ENCODE measurements at regions not wholly inside any gene's neighbourhood (a gene's known extent, or its start where the extent isn't known, plus 50 kb on each side); places are given as distances from the start of the nearest gene placed in this dataset.
"Not testable (repeated sequence)": the region's sequence is repeated elsewhere in the genome, so short reads cannot be mapped to it uniquely, and the experiment has no call there.

DNA sequence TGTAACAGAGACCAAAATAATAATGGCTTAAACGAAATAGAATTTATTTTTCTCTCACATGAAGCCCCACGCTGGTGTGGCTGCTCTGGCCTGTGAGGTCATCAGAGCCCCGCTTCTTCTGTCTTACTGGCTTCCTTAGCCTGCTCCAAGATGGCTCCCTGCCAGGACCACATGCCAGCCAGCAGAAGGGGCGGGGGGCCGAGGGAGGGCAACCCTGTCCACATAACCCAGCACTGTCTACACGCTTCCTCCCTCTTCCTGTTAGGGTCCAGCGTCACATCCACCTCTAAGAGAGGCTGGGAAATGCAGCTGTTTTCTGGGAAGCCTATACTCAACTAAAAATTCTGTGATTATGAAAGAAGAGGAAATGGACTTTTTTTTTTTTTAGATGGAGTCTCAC is 107.9 kb upstream of the DLG1 start:
- DNase-seq (ENCODE audit: low spot score) = peak; percentile 19

DNA sequence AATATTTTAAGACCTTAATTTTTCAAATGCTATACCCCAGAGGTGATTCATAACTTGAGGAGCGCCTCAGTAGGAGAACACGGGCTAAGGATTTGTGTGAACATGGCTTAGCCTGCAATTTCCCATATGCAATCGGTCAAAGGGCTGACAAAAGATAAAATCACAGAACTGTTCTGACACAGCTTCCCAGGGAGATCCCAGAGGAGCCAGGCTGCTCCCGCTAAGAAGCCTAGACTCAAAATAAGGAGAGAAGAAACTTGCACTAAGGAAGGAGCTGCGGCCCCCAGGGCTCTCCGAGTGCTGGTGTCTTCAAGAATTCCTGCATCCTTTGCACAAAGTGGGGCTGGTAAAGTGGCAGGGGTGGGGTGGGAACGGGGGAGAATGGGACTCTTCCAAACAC is 106.3 kb upstream of the DLG1 start:
- DNase-seq (ENCODE audit: low spot score) = no peak

DNA sequence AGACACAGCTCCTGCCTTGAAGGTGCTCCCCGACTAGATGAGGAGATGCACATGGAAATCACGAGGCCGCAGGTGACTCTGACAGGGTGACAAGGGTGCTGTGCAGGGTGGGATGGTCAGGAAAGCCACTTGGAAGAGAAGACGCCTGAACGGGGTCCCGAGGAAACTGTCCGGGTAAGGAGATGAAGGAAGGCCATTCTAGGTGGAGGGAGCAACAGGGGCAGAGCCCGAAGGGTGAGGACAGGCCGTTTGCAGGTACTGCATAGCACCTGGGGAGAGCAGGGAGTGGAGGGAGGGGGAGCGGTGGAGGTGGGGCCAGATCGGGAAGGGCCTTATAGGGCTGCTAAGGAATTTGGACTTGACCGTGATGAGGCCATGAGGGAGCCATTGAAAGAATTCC is 105.6 kb upstream of the DLG1 start:
- no peak for DNase-seq (ENCODE audit: low spot score)

DNA sequence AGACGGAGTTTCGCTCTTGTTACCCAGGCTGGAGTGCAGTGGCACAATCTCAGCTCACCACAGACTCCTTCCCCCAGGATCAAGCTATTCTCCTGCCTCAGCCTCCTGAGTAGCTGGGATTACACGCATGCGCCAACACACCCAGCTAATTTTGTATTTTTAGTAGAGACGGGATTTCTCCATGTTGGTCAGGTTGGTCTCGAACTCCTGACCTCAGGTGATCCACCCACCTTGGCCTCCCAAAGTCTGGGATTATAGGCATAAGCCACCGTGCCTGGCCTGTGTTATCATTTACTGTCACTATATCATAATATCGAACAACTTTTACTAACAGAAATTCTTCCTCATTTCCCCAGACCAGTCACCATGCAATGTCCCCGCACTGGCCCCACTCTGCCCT is 104.0 kb upstream of the DLG1 start:
- not testable (repeated sequence) for DNase-seq (ENCODE audit: low spot score)

DNA sequence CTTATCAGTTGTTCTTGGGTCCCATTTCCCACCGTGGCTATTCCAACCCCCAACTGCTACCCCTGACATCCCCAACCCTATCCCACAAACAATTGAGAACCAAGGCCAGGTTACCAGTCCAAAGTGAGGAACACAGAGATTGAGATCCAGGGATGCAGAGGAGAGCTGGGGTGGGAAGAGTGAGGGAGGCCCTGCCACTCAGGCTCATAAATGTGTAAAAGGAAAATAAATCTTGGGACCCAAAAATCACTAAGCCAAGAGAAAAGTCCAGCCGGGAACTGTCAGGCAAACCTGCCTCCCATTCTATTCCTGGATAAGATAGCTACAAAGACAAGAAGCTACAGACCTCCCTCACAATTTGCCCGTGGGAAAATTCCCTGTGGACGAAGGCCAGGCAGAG is 101.1 kb upstream of the DLG1 start:
- no peak for DNase-seq (ENCODE audit: low spot score)

DNA sequence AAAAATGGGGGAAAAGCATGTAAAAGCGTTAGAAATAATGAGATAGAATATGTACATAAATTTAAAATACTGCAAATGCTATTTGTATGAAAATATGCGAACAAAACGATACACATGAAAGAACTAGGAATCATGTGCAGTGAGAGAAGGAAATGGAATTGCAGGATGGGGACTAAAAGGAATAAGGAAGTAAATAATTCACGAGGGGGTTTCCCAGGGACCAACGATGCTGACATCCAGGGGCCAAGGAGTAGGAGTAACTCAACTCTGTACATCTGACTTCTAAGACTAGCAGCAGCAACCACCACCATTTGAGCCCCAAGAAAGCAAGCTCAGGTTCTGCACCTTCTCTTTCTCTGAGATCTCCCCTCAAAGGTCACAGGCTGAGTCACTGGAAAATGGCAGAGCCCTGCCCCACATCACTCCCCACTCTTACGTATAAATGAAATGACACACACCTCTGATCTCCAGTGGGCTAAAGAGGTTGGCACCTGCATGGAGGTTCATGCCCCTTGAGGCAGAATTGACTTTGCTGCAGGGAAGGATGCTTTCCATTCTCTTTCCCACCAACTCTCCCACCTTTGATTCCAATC is 100.0 kb upstream of the DLG1 start:
- no peak for DNase-seq (ENCODE audit: low spot score)

DNA sequence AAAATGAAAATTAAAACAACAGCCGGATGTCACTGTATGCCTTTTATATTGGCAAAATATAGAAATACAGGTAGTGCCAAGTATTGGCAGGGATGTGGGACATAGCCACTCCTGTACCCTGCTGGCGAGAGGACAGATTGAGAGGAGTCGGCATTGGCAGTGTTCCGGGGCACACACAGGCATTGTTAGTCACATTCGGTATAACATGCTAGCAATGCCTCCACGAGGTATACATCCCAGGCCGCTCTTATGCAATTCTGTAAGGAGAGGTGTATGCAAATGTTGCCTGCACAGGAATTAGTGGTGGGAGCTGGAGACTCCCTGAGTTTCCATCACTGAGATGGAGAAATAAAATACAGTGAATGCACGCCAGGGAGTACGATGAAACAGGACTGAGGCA is 99.4 kb upstream of the DLG1 start:
- no peak for DNase-seq (ENCODE audit: low spot score)

DNA sequence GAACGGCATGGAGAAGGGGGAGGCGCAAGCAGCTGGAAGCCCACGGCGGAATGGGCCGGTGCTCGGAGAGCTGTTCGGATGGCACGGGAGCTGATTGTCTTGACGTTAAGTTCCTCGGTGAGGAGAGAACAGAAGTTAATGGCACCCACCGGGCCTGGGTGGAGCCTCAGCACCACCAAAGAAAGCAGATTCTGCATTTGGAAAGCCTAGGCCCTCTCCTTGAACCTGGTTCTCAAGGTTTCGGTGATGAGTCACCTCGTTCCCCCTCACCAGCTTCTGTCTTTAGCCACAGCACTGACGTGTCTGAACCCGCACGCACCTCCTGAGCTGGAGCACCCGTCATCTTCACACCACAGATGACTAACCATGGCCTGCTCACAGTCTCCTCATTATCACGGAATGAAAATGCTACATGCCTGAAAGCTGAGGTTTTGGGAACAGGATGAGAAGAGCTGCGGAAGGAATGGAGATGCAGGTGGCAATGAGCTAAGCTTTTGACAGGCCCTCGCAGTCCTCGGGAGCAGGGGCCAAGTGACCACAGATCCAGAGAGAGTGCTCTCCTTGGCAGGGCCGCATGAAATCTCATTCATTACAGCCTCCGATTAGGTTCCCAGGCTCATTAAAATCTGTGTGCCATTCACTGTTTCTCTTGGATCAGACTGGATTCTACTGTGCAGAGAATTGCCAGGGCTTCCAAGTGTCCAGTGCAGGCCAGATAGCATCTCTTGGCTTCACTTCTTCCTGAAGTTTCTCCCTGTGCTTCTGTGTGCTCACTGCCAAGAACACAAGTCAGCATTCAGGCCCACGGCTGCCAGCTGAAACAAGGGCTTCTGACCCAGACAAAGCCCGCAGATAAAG is 96.3 kb upstream of the DLG1 start:
- peak; percentile 64 for DNase-seq (ENCODE audit: low spot score)

DNA sequence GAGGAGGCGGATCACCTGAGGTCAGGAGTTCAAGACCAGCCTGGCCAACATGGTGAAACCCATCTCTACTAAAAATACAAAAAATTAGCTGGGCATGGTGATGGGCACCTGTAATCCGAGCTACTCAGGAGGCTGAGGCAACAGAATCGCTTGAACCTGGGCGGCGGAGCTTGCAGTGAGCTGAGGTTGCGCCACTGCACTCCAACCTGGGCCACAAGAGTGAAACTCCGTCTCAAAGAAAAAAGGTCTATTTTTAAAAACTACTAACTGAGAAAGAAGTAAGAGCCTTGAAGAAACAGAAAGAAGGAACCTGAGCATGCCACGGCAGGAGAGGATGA is 95.7 kb upstream of the DLG1 start:
- DNase-seq (ENCODE audit: low spot score) = not testable (repeated sequence)

DNA sequence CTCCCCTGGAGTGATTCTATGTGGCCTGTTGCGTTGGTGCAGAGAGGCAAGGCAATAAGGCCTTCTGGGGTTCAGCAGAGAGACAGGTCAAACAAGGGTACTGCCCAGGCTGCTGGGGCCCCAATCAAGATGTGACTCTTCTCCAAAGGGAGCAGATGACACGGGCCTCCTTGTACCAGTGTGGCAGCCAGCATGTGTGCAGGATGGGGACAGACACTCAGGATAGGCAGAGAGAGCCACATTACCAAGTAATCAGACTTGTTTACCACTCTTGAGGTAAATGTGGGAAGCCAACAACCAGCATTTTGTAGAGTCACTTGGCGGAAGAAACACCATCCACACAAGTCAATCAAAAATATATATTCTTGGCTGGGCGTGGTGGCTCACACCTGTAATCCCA is 95.3 kb upstream of the DLG1 start:
- no peak for DNase-seq (ENCODE audit: low spot score)

DNA sequence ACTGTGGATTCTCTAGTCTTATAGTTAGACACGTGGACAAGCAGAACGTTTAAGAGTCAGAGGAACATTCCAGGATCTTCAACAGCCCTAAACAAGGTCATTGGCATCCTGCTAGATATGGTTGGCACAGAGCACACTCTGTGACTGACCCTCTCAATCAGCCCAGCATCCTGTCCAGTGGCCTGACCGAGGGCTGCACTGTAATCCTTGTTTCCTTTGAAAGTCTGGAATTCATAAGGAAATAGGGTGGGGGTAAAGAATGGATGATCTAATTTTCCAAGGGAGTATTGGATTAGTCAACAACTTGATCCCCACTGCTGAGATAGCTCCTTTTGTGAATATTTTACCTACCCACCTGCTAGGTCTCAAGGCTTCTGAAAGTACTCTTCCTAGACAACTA is 94.5 kb upstream of the DLG1 start:
- no peak for DNase-seq (ENCODE audit: low spot score)

DNA sequence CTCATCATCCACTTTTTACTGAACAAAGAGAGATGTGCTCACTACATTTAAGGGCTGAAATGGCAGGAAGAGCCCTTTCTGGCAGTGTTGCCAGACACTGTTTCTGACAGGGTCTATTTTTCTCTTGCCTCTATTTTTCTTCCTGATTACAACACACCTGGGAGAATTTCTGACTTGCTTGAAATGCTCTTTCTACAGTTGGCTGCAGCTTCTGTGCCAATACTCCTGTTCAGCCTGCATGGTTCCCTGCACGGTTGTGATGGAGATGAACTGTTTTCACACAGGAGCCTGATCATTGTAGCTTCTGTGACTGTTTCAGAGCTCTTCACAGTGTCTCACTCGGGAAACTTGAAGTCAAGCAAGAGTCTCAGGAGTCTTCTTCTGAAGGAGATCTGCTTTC is 83.0 kb upstream of the DLG1 start:
- no peak for DNase-seq (ENCODE audit: low spot score)

DNA sequence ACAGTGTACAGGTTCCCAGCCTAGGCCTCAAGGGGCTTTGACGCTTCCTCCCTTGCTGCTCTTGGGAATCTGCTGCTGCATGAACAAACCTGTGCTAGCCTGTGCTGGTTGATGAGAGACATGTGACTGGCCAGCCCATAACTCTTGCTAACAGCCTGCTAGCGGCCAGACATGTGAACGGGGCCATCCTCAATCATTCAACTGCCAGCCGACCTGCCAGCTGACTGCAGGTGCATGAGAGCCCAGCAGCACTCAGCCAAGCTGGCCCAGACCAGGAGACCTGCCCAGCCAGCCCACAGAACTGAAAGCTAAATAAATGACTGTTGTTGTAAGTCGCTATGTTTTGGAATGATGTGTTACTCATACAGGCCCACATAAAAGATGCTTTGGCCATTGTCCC is 82.4 kb upstream of the DLG1 start:
- DNase-seq (ENCODE audit: low spot score) = peak; percentile 48

DNA sequence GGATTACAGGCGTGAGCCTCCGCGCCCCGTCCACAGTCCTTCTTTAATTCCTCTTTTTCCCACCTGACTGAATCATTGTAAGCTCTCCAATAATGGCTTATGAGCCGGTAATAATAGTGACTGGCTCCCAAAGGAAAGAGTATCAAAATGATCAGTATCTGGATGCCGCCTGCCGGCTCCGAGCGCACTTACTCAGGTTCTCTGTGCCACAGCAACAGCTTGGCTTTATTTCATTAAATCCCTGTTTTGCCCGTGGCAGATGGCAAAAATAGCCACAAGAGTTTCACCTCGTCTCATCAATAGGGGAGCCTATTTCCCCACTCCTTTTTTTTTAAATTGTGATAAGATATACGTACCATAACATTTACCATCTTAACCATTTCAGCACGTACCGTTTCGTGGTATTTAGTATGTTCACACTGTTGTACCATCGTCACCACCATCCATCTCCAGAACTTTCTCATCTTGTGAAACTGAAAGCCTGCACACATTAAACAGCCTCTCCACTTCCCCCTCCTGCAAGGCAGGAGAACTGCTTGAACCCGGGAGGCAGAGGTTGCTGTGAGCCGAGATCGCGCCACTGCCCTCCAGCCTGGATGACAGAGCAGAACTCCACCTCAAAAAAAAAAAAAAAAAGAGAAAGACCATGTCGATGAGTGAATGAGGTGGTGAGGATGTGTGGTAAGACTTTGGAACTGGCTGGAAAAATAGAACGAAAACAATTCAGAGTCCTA is 80.7 kb upstream of the DLG1 start:
- no peak for DNase-seq (ENCODE audit: low spot score)

DNA sequence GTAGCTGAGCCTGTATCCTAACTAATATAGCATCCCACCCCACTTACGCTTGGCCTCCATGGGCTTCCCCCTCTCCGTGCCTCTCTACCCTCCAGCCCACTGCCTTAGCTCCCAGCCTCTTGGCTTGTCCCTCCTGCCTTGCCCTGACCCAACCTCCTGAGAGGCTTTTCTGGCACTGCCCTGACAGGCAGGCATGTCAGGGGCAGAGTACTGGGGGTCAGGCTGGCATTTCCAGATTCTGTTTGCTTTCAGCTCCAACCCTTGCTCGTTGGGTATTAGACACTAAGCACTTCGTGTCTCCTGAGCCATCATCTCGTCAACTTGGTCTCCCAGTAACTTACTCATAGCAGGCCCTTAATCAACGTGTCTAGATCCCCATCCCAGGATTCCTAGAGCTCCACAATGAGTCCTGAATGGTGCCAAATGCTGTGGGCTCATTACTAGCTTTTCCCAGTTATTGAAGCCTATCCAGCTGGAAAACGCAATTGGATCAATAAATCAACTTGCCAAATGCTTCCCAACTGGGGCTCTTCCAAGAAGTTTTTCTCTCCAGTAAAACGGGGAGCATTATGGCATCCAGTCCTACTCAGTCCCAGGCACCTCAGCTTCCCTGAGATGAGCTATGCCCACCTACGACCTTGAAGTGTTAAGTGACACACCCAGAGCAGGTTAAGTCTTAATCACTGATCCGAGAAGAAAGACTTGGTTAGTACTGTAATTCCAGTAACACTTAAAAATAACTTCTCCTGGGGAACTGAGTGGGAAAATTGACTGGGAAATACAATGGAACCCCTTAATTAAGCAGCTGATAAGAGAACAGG is 78.5 kb upstream of the DLG1 start:
- no peak for DNase-seq (ENCODE audit: low spot score)

DNA sequence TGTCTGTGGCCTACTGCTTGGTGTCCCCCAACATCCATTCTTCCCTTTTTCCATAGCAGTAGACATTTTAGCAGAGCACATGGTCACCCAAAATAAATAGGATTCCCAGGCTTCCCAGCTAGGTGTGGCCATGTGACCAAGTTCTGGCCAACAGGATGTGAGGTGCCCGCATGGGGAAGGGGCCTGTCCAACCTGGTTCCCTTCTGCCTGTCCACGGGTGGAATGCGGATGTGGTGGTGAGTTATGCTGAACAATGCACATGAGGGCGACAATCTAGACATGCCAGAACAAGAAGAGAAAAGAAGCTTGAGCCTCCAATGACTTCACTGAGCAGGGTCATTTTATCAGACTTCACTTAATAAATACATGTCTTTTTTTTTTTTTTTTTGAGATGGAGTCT is 77.6 kb upstream of the DLG1 start:
- no peak for DNase-seq (ENCODE audit: low spot score)

DNA sequence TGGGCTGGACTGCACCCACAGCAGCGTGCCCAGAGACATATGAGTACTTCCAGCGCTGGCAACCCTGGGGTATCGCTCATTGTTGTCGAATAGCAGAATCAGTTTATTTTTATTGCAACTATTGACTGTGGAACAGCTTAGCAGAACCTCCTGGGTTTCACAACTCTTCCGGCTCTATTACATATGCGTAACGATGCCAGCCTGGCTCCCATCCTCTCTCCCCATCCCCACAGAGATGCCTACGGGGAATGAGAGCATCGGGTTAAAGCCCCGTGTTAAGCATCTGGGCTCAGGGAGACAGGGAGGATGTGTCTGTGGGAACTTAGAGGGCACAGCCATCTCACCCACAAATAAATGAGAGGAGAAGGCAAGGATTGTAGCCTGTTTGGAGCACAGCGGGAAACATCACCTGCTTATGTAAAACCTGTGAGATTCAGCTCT is 76.6 kb upstream of the DLG1 start:
- DNase-seq (ENCODE audit: low spot score) = no peak

DNA sequence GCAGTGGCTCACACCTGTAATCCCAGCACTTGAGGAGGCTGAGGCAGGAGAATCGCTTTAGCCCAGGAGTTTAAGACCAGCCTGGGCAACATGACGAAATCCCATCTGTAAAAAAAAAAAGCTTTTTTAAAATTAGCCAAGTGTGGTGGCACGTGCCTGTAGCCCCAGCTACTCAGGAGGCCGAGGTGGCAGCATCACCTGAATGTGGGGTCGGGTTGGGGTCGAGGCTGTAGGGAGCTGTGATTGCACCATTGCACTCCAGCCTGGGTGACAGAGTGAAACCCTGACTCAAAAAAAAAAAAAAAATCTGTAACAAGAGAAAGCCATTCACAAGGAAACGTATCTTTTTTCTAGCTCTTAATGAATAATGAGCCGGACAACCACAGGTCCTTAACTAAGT is 74.7 kb upstream of the DLG1 start:
- DNase-seq (ENCODE audit: low spot score) = no peak

DNA sequence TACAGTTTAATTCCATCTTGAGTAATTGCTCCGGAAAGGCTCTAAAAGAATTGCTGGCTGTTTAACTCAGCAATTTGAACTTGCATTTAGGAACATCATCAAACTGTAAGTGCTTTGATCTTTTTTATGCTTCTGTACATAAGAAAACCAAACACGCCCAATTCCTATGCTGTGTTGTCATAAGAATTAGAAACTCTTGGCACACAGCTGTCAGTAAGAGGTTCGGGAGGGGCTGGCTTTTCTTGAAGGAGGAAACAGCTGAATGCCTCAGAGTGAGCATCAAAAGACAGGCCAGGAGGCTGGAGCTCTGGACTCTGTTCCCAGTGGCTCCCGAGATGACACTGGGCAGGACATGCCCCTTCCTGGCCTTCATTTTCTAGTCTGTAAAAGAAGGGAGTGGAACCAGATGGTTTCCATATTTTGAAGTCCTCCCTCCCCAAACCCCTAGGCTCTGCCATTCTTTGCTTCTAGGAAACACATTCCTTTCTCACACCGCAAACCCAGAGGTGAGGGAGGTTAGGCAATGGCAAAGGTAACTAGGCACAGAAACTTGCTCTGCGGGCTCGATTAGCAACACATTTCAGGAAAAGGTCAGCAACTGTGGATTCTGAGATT is 73.7 kb upstream of the DLG1 start:
- DNase-seq (ENCODE audit: low spot score) = no peak

DNA sequence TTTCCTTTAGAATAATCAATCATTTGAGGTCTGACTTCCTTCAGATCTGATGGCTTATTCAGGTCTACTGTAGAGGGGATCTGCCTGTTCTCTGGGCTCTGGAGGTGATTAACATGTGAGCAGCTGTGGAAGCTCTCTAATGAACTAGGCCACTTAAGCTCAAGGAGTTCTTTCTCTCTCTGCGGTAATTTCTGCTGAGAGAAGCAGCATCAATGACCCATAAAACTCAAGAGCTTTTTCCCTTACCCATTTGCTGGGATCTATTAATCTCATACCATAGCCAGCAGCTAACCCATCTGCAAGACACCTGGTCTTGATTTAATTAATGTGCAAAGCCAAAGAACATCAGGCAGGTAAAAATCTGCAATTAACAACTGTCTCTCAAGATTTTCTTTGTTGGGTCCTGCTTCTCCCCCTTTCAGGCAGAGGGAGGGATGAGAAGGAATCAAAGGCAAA is 73.2 kb upstream of the DLG1 start:
- DNase-seq (ENCODE audit: low spot score) = no peak

DNA sequence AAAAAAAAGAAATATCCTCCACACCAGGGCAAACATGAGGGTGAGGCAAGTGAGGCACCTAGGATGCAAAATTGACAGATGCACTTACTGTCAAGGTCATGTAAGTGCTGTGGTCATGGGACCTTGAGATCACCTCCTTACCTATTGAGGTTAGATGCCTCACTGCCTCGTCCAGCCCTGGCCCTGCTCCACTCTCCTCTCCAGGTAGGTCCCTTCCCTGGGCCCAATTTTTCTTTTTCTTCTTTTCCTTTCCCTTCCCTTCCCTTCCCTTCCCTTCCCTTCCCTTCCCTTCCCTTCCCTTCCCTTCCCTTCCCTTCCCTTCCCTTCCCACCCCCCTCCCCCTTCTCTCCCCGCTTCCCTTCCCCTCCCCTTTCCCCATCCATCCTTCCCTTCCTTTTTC is 71.1 kb upstream of the DLG1 start:
- DNase-seq (ENCODE audit: low spot score) = no peak

DNA sequence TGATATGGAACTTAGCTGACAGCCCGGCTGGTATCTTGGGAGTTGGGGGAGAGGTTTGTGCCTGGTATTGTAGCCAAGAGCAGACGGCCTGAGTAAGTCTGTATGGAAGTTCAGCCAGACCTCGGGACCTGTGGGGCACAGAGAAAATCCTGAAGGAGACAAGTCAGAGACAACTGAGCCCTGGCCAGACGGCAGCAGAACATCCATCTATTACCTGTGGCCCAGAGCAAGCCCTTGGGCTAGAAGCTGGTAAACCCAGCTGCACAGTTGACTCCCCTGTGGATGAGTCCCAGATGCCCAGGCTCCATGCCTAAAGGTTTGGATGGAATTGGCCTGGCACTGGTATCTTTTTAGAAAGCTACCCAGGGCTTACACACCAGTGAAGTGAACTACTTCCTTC is 70.4 kb upstream of the DLG1 start:
- no peak for DNase-seq (ENCODE audit: low spot score)

Data from pons (tissue), 1 donor.